Esophagus muscularis mucosa (tissue), 4 donors: ENCODE measurements at regions not wholly inside any gene's neighbourhood (a gene's known extent, or its start where the extent isn't known, plus 50 kb on each side); places are given as distances from the start of the nearest gene placed in this dataset.

Experiments used
- DNase-seq: peaks from one replicate; pipeline ENCODE4 v3.0.0-alpha.2; 2017; ENCODE audit errors: extremely low spot score
- H3K27ac ChIP-seq, 4 donors: fragments of 200-600 bp; sonication (generic); replicated peaks in 1 of 4; 1 replicate in 3 of 4; 2 replicates in 1 of 4; pipeline ENCODE4 v1.5.1; 2016 to 2019; ENCODE audit warnings: mild to moderate bottlenecking in 1 of 4
- H3K27me3 ChIP-seq, 4 donors: fragments of 200-600 bp; sonication (generic); one replicate each; pipeline versions ENCODE4 v1.5.1 to v1.6.0; 2016 to 2019
- H3K36me3 ChIP-seq, 4 donors: fragments of 200-600 bp; sonication (generic); one replicate each; pipeline ENCODE4 v1.5.1; 2016 to 2019
- H3K4me1 ChIP-seq, 4 donors: fragments of 200-600 bp; sonication (generic); one replicate each; pipeline ENCODE4 v1.5.1; 2016 to 2019
- H3K4me3 ChIP-seq, 4 donors: fragments of 200-600 bp; sonication (generic); 1 replicate in 2 of 4; 2 replicates in 2 of 4; pipeline ENCODE4 v1.5.1; 2016 to 2019; ENCODE audit warnings: mild to moderate bottlenecking in 4 of 4, moderate library complexity in 1 of 4
- H3K9me3 ChIP-seq, 4 donors: fragments of 200-600 bp; sonication (generic); 1 replicate in 3 of 4; 2 replicates in 1 of 4; pipeline ENCODE4 v1.5.1; 2016 to 2019
- CTCF ChIP-seq, 3 experiments: fragments of 200-600 bp in 2 of 3; fragments of 450-650 bp in 1 of 3; sonication (generic) in 2 of 3; IDR thresholded peaks; one replicate each; pipeline ENCODE4 v1.5.1; 2017 to 2019; ENCODE audit warnings: antibody characterized with exemption in 3 of 3, mild to moderate bottlenecking in 2 of 3, moderate library complexity in 1 of 3
- EP300 ChIP-seq: sonication (generic); formaldehyde crosslinking; IDR thresholded peaks from one replicate; pipeline ENCODE4 v1.6.1; 2017; ENCODE audit warnings: antibody characterized with exemption
- POLR2A ChIP-seq: fragments of 450-650 bp; IDR thresholded peaks from one replicate; pipeline ENCODE4 v1.6.1; 2017; ENCODE audit warnings: antibody characterized with exemption, moderate library complexity, mild to moderate bottlenecking, low read depth
- POLR2AphosphoS5 ChIP-seq, 2 donors: sonication (generic); formaldehyde crosslinking; IDR thresholded peaks; one replicate each; pipeline ENCODE4 v1.6.1; 2017; ENCODE audit warnings: antibody characterized with exemption in 2 of 2
- WGBS: methylation state at CpG from one replicate; pipeline ENCODE4 v1.1.5; 2018; 5-methylcytosine and 5-hydroxymethylcytosine counted together
- intact Hi-C: fragments of 100-400 bp; cut with DNase I; formaldehyde crosslinking; loops from one replicate; pipeline ENCODE4 v1.15.1; 2023

- H3K4me1 ChIP-seq: no peaks in the 10 kb centered on the region
- 47% methylated on average over 2 of the region's 2 CpGs for WGBS
- H3K36me3 ChIP-seq: no peaks in the 10 kb centered on the region
- TF ChIP-seq EP300 (no peak), CTCF (IDR thresholded peaks at IDR 0.05) (no peak), POLR2AphosphoS5 (IDR thresholded peaks at IDR 0.05) (no peak), POLR2A (no peak)
- no peak overlapping the region for H3K4me3 ChIP-seq
- no peak for DNase-seq
- no peaks in the 10 kb centered on the region for H3K27me3 ChIP-seq
- intact Hi-C loops: no loop called here
- H3K9me3 ChIP-seq: peaks cover 0 to 11% (median 0%) of the 10 kb centered on the region in 4 donors
- no peak overlapping the region for H3K27ac ChIP-seq
These were observed 641.6 kb downstream of the EPHA4 start for GRCh38 chr2:220930271-220931076.

- no peak overlapping the region for H3K27ac ChIP-seq
- H3K36me3 ChIP-seq: no peaks in the 10 kb centered on the region
- H3K4me3 ChIP-seq: no peak overlapping the region
- TF ChIP-seq CTCF (IDR thresholded peaks at IDR 0.05) (no peak), POLR2A (no peak), EP300 (no peak), POLR2AphosphoS5 (IDR thresholded peaks at IDR 0.05) (no peak)
- peaks cover 0 to 2% (median 0%) of the 10 kb centered on the region in 4 donors for H3K9me3 ChIP-seq
- H3K27me3 ChIP-seq: no peaks in the 10 kb centered on the region
- DNase-seq: peak; percentile 14
- intact Hi-C loops: no loop called here
- H3K4me1 ChIP-seq: peaks cover 0 to under 1% (median under 1%) of the 10 kb centered on the region in 4 donors
These were observed 640.6 kb downstream of the EPHA4 start for GRCh38 chr2:220931491-220931890.

- peaks cover 0 to 6% (median 4%) of the 10 kb centered on the region in 4 donors for H3K4me1 ChIP-seq
- H3K27me3 ChIP-seq: no peaks in the 10 kb centered on the region
- TF ChIP-seq EP300 (no peak), CTCF (IDR thresholded peaks at IDR 0.05) (no peak), POLR2A (no peak), POLR2AphosphoS5 (IDR thresholded peaks at IDR 0.05) (no peak)
- DNase-seq: peak; percentile 68
- H3K36me3 ChIP-seq: no peaks in the 10 kb centered on the region
- H3K4me3 ChIP-seq: no peak overlapping the region
- WGBS: 91% methylated on average over 3 of the region's 3 CpGs
- no peak overlapping the region for H3K27ac ChIP-seq
- H3K9me3 ChIP-seq: no peaks in the 10 kb centered on the region
- intact Hi-C loops: no loop called here
These were observed 640.1 kb downstream of the EPHA4 start for GRCh38 chr2:220932041-220932440.

- H3K27me3 ChIP-seq: no peaks in the 10 kb centered on the region
- WGBS: 69% methylated on average over 8 of the region's 8 CpGs
- intact Hi-C loops: no loop called here
- H3K27ac ChIP-seq: no peak overlapping the region
- H3K36me3 ChIP-seq: no peaks in the 10 kb centered on the region
- TF ChIP-seq CTCF (IDR thresholded peaks at IDR 0.05): no peak
- TF ChIP-seq POLR2AphosphoS5 (IDR thresholded peaks at IDR 0.05): no peak
- no peak for TF ChIP-seq POLR2A
- TF ChIP-seq EP300: no peak
- H3K9me3 ChIP-seq: no peaks in the 10 kb centered on the region
- DNase-seq: no peak
- no peak overlapping the region for H3K4me3 ChIP-seq
- peaks cover 0 to 13% (median 7%) of the 10 kb centered on the region in 4 donors for H3K4me1 ChIP-seq
These were observed 636.2 kb downstream of the EPHA4 start for GRCh38 chr2:220935789-220936321.
